Activated CD8-positive, alpha-beta T cell treated with anti-CD3 and anti-CD28 coated beads for 36 hours (primary cell): ENCODE measurements at regions not wholly inside any gene's neighbourhood (a gene's known extent, or its start where the extent isn't known, plus 50 kb on each side); places are given as distances from the start of the nearest gene placed in this dataset.

ENCODE experiments used
- ATAC-seq: fragments of 200-7000 bp; cut with Tn5 transposase; one replicate; pipeline ENCODE4 v1.10.0; 2021; ENCODE audit warnings: mild to moderate bottlenecking, moderate library complexity
- CTCF ChIA-PET: fragments of 350-600 bp; sonication (Branson Sonifier 250); formaldehyde crosslinking; loops from one replicate; lab custom pipeline; 2021; ENCODE audit warnings: antibody characterized with exemption; lab: Charles Lee
- POLR2A ChIA-PET: fragments of 350-600 bp; sonication (Branson Sonifier 250); formaldehyde crosslinking; loops from one replicate; lab custom pipeline; 2021; ENCODE audit warnings: antibody characterized with exemption; lab: Charles Lee
- DNase-seq: peaks from one replicate; pipeline ENCODE4 v3.0.0-alpha.2; 2020
- H3K27ac Mint-ChIP-seq: one replicate; pipeline ENCODE4 v1.8.0; 2021; ENCODE audit warnings: mild to moderate bottlenecking, mixed read lengths
- H3K27me3 Mint-ChIP-seq: one replicate; pipeline ENCODE4 v1.8.0; 2021; ENCODE audit warnings: mixed read lengths
- H3K36me3 Mint-ChIP-seq: one replicate; pipeline ENCODE4 v1.8.0; 2021; ENCODE audit warnings: low read depth, mixed read lengths
- H3K4me1 Mint-ChIP-seq: one replicate; pipeline ENCODE4 v1.8.0; 2021; ENCODE audit warnings: low read depth, mixed read lengths
- H3K4me3 Mint-ChIP-seq: one replicate; pipeline ENCODE4 v1.8.0; 2021; ENCODE audit warnings: mild to moderate bottlenecking, moderate library complexity, mixed read lengths
- H3K9me3 Mint-ChIP-seq: one replicate; pipeline ENCODE4 v1.8.0; 2021; ENCODE audit warnings: mixed read lengths
- CTCF ChIP-seq: fragments of 200-600 bp; IDR thresholded peaks from one replicate; pipeline ENCODE4 v1.8.0; 2022; ENCODE audit warnings: antibody characterized with exemption, mild to moderate bottlenecking
- intact Hi-C: fragments of 100-400 bp; cut with micrococcal nuclease; formaldehyde crosslinking; loops from one replicate; pipeline ENCODE4 v1.10.0; 2022

- POLR2A ChIA-PET: no interaction called here
- H3K4me1 Mint-ChIP-seq: peaks cover 2% of the 10 kb centered on the region
- no peaks in the 10 kb centered on the region for H3K9me3 Mint-ChIP-seq
- CTCF ChIA-PET: no interaction called here
- intact Hi-C loops: no loop called here
- H3K27me3 Mint-ChIP-seq: no peaks in the 10 kb centered on the region
- no peaks in the 10 kb centered on the region for H3K36me3 Mint-ChIP-seq
- DNase-seq (no peak), ATAC-seq (no peak)
- no peak overlapping the region for H3K4me3 Mint-ChIP-seq
- no peak overlapping the region for H3K27ac Mint-ChIP-seq
- TF ChIP-seq CTCF: no peak
These were observed 50.6 kb upstream of the RAB4A start for GRCh38 chr1:229220163-229220846.

- ChIA-PET POLR2A (interaction anchor here (0.7 kb wide), 1 partner anchor 8 kb away, joined by 3 read pairs; no protein-coding TSS in a partner anchor), CTCF (interaction anchor here (2.4 kb wide), 1 partner anchor 557 kb away, joined by 7 read pairs; no protein-coding TSS in a partner anchor)
- ATAC-seq (no peak), DNase-seq (no peak)
- Mint-ChIP-seq H3K4me1 (peaks cover 2% of the 10 kb centered on the region), H3K36me3 (no peaks in the 10 kb centered on the region), H3K4me3 (no peak overlapping the region), H3K27ac (no peak overlapping the region), H3K27me3 (no peaks in the 10 kb centered on the region), H3K9me3 (no peaks in the 10 kb centered on the region)
- TF ChIP-seq CTCF: no peak
- intact Hi-C loops: no loop called here
These were observed 49.5 kb upstream of the RAB4A start for GRCh38 chr1:229221106-229222019.
